ENCODE measurements at regions not wholly inside any gene's neighbourhood (a gene's known extent, or its start where the extent isn't known, plus 50 kb on each side); places are given as distances from the start of the nearest gene placed in this dataset.

DNA sequence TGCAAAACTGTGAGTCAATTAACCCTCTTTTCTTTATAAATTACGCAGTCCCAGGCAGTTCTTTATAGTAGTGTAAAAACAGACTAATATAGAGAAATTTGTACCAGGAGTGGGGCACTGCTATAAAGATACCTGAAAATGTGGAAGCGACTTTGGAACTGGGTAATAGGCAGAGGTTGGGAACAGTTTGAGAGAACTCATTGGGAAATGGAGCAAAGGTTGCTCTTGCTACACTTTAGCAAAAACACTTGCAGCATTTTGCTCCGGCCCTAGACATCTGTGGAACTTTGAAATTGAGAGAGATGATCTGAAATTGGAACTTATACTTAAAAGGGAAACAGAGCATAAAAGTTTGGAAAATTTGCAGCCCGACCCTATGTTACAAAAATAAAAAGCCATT is 810.9 kb downstream of the LTN1 start:
- H3K4me3 Mint-ChIP-seq: no peak overlapping the region
- H3K27ac Mint-ChIP-seq (ENCODE audit: unreplicated experiment): no peak overlapping the region
- H3K27me3 Mint-ChIP-seq (ENCODE audit: low read depth): no peaks in the 10 kb centered on the region
- peaks cover 6% of the 10 kb centered on the region for H3K9me3 Mint-ChIP-seq
- DNase-seq (ENCODE audit: low read depth, low spot score): no peak
- no peaks in the 10 kb centered on the region for H3K4me1 Mint-ChIP-seq
- peaks cover 2% of the 10 kb centered on the region for H3K36me3 Mint-ChIP-seq (ENCODE audit: low read depth)
- TF ChIP-seq, protein P1, sequence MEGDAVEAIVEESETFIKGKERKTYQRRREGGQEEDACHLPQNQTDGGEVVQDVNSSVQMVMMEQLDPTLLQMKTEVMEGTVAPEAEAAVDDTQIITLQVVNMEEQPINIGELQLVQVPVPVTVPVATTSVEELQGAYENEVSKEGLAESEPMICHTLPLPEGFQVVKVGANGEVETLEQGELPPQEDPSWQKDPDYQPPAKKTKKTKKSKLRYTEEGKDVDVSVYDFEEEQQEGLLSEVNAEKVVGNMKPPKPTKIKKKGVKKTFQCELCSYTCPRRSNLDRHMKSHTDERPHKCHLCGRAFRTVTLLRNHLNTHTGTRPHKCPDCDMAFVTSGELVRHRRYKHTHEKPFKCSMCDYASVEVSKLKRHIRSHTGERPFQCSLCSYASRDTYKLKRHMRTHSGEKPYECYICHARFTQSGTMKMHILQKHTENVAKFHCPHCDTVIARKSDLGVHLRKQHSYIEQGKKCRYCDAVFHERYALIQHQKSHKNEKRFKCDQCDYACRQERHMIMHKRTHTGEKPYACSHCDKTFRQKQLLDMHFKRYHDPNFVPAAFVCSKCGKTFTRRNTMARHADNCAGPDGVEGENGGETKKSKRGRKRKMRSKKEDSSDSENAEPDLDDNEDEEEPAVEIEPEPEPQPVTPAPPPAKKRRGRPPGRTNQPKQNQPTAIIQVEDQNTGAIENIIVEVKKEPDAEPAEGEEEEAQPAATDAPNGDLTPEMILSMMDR (conservative IDR thresholded peaks at IDR 0.05): no peak

DNA sequence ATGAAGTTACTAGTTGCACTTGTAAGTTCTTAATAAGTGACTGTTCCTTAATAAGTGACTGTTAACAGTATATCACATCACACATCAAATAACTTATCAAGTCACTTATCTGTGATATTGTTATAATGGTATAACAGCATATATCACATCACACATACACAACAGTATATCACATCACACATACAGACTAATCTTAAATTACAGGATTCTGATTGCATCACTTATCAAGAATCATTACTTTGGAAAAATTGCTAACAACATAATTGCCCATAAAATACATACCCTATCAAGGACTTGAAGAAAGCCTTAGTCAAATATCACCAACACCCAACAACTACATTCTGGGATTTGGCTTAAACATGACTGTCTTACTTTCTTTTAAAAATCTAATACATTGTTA is 813.5 kb downstream of the LTN1 start:
- no peaks in the 10 kb centered on the region for H3K27me3 Mint-ChIP-seq (ENCODE audit: low read depth)
- DNase-seq (ENCODE audit: low read depth, low spot score): no peak
- TF ChIP-seq, protein P1 (conservative IDR thresholded peaks at IDR 0.05): no peak

DNA sequence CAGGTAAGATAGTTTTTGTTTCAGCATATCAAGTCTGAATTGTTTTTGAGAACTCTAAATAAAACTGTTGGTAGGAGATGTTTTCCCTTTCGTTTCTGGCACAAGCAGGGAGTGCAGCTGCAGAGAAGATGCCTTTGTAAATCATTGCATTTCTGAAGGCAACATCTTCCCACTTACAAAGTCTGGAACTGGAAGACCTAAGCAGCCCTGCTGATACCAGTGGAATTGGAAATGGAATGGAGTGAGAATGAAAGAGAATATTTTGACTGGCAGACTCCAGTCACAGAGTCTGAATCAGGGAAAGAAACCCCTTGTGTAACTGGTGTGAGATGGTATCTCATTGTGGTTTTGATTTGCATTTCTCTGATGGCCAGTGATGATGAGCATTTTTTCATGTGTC is 815.6 kb downstream of the LTN1 start:
- Mint-ChIP-seq H3K4me1 (no peaks in the 10 kb centered on the region), H3K27ac (ENCODE audit: unreplicated experiment) (no peak overlapping the region), H3K9me3 (peaks cover 4% of the 10 kb centered on the region), H3K36me3 (ENCODE audit: low read depth) (no peaks in the 10 kb centered on the region), H3K4me3 (no peak overlapping the region), H3K27me3 (ENCODE audit: low read depth) (no peaks in the 10 kb centered on the region)
- no peak for DNase-seq (ENCODE audit: low read depth, low spot score)
- TF ChIP-seq, protein P1 (conservative IDR thresholded peaks at IDR 0.05): no peak

More for the DNA sequence above, 813.5 kb downstream of the LTN1 start:
- Mint-ChIP-seq H3K4me1 (no peaks in the 10 kb centered on the region), H3K9me3 (peaks cover 6% of the 10 kb centered on the region), H3K27ac (ENCODE audit: unreplicated experiment) (no peak overlapping the region), H3K36me3 (ENCODE audit: low read depth) (peaks cover 2% of the 10 kb centered on the region), H3K4me3 (no peak overlapping the region)

DNA sequence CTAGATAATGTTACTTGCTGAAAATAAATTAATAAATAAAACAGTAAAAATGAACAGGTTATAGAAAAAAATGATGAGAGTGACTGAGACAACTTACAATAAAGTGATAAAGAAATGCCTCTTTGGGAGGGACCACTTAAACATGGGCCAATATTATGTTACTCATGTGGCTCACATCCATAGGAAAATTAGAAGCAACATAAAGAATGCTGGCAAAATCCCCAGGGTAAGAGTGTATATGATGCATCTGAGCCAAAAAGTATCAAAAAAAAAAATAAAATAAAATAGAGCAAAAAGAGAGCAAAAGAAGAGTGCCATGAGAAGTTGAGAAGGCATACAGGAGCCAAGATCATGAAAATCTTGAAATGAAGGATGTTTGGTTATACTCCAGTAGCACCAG is 818.0 kb downstream of the LTN1 start:
- Mint-ChIP-seq H3K27me3 (ENCODE audit: low read depth) (no peaks in the 10 kb centered on the region), H3K4me1 (no peaks in the 10 kb centered on the region), H3K4me3 (no peak overlapping the region), H3K36me3 (ENCODE audit: low read depth) (no peaks in the 10 kb centered on the region), H3K9me3 (no peaks in the 10 kb centered on the region), H3K27ac (ENCODE audit: unreplicated experiment) (no peak overlapping the region)
- DNase-seq (ENCODE audit: low read depth, low spot score): no peak
- TF ChIP-seq, protein P1 (conservative IDR thresholded peaks at IDR 0.05): no peak

DNA sequence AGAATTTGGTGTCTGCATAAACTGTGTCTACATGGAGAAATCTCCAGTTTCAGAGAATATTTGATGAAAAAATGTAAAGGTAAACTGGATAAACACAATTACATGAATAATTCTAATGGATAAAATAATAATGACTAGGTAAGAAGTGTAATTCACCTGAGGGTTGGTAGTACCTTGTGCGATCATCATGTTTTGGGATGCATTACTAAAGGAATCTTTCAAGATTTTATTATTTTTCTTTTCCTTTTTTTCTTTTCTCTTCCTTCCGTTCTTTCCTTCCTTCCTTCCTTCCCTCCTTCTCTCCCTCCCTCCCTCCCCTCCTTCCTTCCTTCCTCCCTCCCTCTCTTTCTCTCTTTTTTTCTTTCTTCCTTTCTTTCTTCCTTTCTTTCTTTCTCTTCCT is 818.7 kb downstream of the LTN1 start:
- Mint-ChIP-seq H3K4me3 (no peak overlapping the region), H3K27ac (ENCODE audit: unreplicated experiment) (no peak overlapping the region), H3K9me3 (no peaks in the 10 kb centered on the region), H3K27me3 (ENCODE audit: low read depth) (no peaks in the 10 kb centered on the region), H3K4me1 (no peaks in the 10 kb centered on the region), H3K36me3 (ENCODE audit: low read depth) (no peaks in the 10 kb centered on the region)
- no peak for DNase-seq (ENCODE audit: low read depth, low spot score)
- TF ChIP-seq, protein P1 (conservative IDR thresholded peaks at IDR 0.05): no peak

DNA sequence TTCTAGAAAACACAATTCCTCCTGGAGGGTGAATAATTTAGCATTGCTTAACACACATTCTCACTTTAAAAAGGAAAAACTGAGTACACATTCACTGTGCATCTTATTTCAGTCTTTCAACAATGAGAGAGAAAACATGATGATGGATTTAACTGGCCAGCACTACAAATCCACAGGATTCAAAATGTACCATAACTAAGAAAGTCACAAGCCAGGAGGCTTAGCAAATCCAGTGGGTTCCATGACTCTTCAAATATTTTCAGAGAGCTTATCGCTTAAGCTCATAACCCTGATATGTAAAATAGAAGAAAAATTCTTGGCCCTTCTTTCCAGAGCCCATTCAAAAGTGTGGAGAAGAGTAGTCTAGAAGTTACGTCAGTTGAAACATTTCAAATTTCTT is 820.3 kb downstream of the LTN1 start:
- H3K27me3 Mint-ChIP-seq (ENCODE audit: low read depth): no peaks in the 10 kb centered on the region
- no peaks in the 10 kb centered on the region for H3K4me1 Mint-ChIP-seq
- no peak overlapping the region for H3K4me3 Mint-ChIP-seq
- H3K36me3 Mint-ChIP-seq (ENCODE audit: low read depth): no peaks in the 10 kb centered on the region
- H3K27ac Mint-ChIP-seq (ENCODE audit: unreplicated experiment): no peak overlapping the region
- TF ChIP-seq, protein P1 (conservative IDR thresholded peaks at IDR 0.05): no peak
- H3K9me3 Mint-ChIP-seq: no peaks in the 10 kb centered on the region
- DNase-seq (ENCODE audit: low read depth, low spot score): no peak

All from neural crest cell (in vitro differentiated cells).